HCT116 (cell line): ENCODE measurements at regions not wholly inside any gene's neighbourhood (a gene's known extent, or its start where the extent isn't known, plus 50 kb on each side); places are given as distances from the start of the nearest gene placed in this dataset.

Experiments
- ATAC-seq: fragments of 200-7000 bp; cut with Tn5 transposase; 2 replicates; pipeline ENCODE4 v1.9.1; 2020; ENCODE audit warnings: mild to moderate bottlenecking, moderate library complexity
- BruUV-seq: library from RNA; stranded (reverse); fragments of 400-500 nt; replicated peaks from 2 replicates; lab custom pipeline; 2021; lab: Mats Ljungman, UMichigan
- CTCF ChIA-PET: fragments of 300-600 bp; sonication (Branson Sonifier 250); formaldehyde crosslinking; loops from one replicate; lab custom pipeline; 2021; ENCODE audit warnings: antibody characterized with exemption; lab: Charles Lee
- POLR2A ChIA-PET: fragments of 300-600, 350-600 bp; sonication (Branson Sonifier 250); formaldehyde crosslinking; loops from one replicate; lab custom pipeline; 2021; ENCODE audit warnings: antibody characterized with exemption; lab: Charles Lee
- RAD21 ChIA-PET, 2 experiments: fragments of 300-600 bp; sonication (Branson Sonifier 250); formaldehyde crosslinking; loops; one replicate each; lab custom pipeline; 2023; ENCODE audit warnings: low total read pairs in 2 of 2; ENCODE audit not compliant: uncharacterized antibody in 2 of 2, unreplicated experiment in 2 of 2, low non-redundant PET in 1 of 2; lab: Charles Lee
- DNase-seq: peaks from one replicate; pipeline ENCODE4 v3.0.0-alpha.2; 2010; ENCODE audit warnings: low read depth, low spot score
- H2AFZ ChIP-seq: fragments of 200-600 bp; shearing (Covaris generic), sonication (generic); 2 replicates; pipeline ENCODE4 v1.6.1; 2017; ENCODE audit warnings: low read depth, mixed run types, mixed read lengths, antibody characterized with exemption, low read length; ENCODE audit not compliant: poor library complexity, severe bottlenecking
- H3K27ac ChIP-seq: 2 replicates; pipeline ENCODE4 v1.5.1; 2012; ENCODE audit warnings: low read depth, low read length
- H3K27me3 ChIP-seq: fragments of 200-600 bp; sonication (generic); 2 replicates; pipeline ENCODE4 v1.6.1; 2016; ENCODE audit warnings: mixed run types, low read length, mixed read lengths; ENCODE audit not compliant: insufficient read depth
- H3K36me3 ChIP-seq, 2 experiments: fragments of 200-500 bp in 1 of 2; fragments of 200-600 bp in 1 of 2; sonication (Bioruptor generic) in 1 of 2; sonication (generic) in 1 of 2; 2 replicates each; pipeline versions ENCODE4 v1.5.1 to v1.6.1; 2014 to 2016; ENCODE audit warnings: low read length in 2 of 2, inconsistent platforms in 1 of 2, mixed read lengths in 1 of 2, mixed run types in 1 of 2; ENCODE audit not compliant: insufficient read depth in 2 of 2, control insufficient read depth in 1 of 2
- H3K4me1 ChIP-seq, 2 experiments: fragments of 200-600 bp in 1 of 2; sonication (generic) in 1 of 2; 2 replicates each; pipeline versions ENCODE4 v1.5.1 to v1.6.1; 2012 to 2017; ENCODE audit warnings: low read length in 2 of 2, inconsistent platforms in 1 of 2, mild to moderate bottlenecking in 1 of 2, mixed read lengths in 1 of 2, mixed run types in 1 of 2, moderate library complexity in 1 of 2; ENCODE audit not compliant: insufficient read depth in 2 of 2, control insufficient read depth in 1 of 2
- H3K4me2 ChIP-seq: fragments of 200-600 bp; sonication (generic); 2 replicates; pipeline ENCODE4 v1.6.1; 2017; ENCODE audit warnings: mixed run types, low read length, mixed read lengths
- H3K4me3 ChIP-seq, 2 experiments: fragments of 200-600 bp in 1 of 2; sonication (generic) in 1 of 2; replicated peaks in 1 of 2; 2 replicates each; pipeline ENCODE4 v1.5.1; 2011 to 2016; ENCODE audit warnings: low read length in 2 of 2, control low read depth in 1 of 2, low read depth in 1 of 2, mild to moderate bottlenecking in 1 of 2, mixed read lengths in 1 of 2, mixed run types in 1 of 2
- H3K79me2 ChIP-seq: fragments of 200-600 bp; sonication (generic); 2 replicates; pipeline ENCODE4 v1.6.1; 2017; ENCODE audit warnings: mild to moderate bottlenecking, mixed run types, low read length, moderate library complexity, mixed read lengths; ENCODE audit not compliant: insufficient read depth
- H3K9ac ChIP-seq: fragments of 200-600 bp; sonication (generic); 2 replicates; pipeline ENCODE4 v1.6.1; 2016; ENCODE audit warnings: low read length, mixed read lengths
- H3K9me2 ChIP-seq: fragments of 200-600 bp; sonication (generic), shearing (Covaris generic); 2 replicates; pipeline ENCODE4 v1.6.1; 2017; ENCODE audit warnings: mixed run types, mild to moderate bottlenecking, moderate library complexity; ENCODE audit not compliant: insufficient read depth
- H3K9me3 ChIP-seq, 2 experiments: fragments of 200-500 bp in 1 of 2; fragments of 200-600 bp in 1 of 2; sonication (Bioruptor generic) in 1 of 2; sonication (generic) in 1 of 2; 2 replicates each; pipeline ENCODE4 v1.6.1; 2014 to 2017; ENCODE audit warnings: low read length in 2 of 2, mixed read lengths in 2 of 2, inconsistent platforms in 1 of 2, low read depth in 1 of 2, mild to moderate bottlenecking in 1 of 2, mixed run types in 1 of 2, moderate library complexity in 1 of 2; ENCODE audit not compliant: control insufficient read depth in 1 of 2, insufficient read depth in 1 of 2
- H4K20me1 ChIP-seq: fragments of 200-600 bp; sonication (generic), shearing (Covaris generic); 2 replicates; pipeline ENCODE4 v1.6.1; 2017; ENCODE audit warnings: mixed run types, mild to moderate bottlenecking, moderate library complexity; ENCODE audit not compliant: insufficient read depth
- EGR1 ChIP-seq: IDR thresholded peaks from 2 replicates; pipeline ENCODE4 v1.6.1; 2012; ENCODE audit warnings: low read depth
- FOSL1 ChIP-seq: IDR thresholded peaks from 2 replicates; pipeline ENCODE4 v1.6.1; 2012; ENCODE audit warnings: low read depth
- JUND ChIP-seq: IDR thresholded peaks from 2 replicates; pipeline ENCODE4 v1.6.1; 2012
- POLR2A ChIP-seq: IDR thresholded peaks from 2 replicates; pipeline ENCODE4 v1.7.0; 2011; ENCODE audit warnings: borderline replicate concordance; ENCODE audit not compliant: insufficient read depth, insufficient read length; ENCODE audit errors: extremely low read depth
- RAD21 ChIP-seq: IDR thresholded peaks from 2 replicates; pipeline ENCODE4 v1.6.1; 2012; ENCODE audit warnings: low read depth, mild to moderate bottlenecking
- SIN3A ChIP-seq: IDR thresholded peaks from 2 replicates; pipeline ENCODE4 v1.6.1; 2012; ENCODE audit warnings: low read depth
- SP1 ChIP-seq: IDR thresholded peaks from 2 replicates; pipeline ENCODE4 v1.6.1; 2012; ENCODE audit warnings: low read depth
- TCF7L2 ChIP-seq: IDR thresholded peaks from 2 replicates; pipeline ENCODE4 v1.7.0; 2011; ENCODE audit warnings: borderline replicate concordance, inconsistent platforms; ENCODE audit not compliant: insufficient read depth, insufficient read length; ENCODE audit errors: extremely low read depth
- YY1 ChIP-seq: IDR thresholded peaks from 2 replicates; pipeline ENCODE4 v1.6.1; 2011; ENCODE audit warnings: low read length, low read depth, moderate library complexity, mild to moderate bottlenecking; ENCODE audit not compliant: insufficient replicate concordance; ENCODE audit errors: extremely low read depth
- ZFX ChIP-seq: fragments of 450-650 bp; IDR thresholded peaks from 2 replicates; pipeline ENCODE4 v1.6.1; 2017
- ZNF274 ChIP-seq: fragments of 200-500 bp; sonication (Bioruptor generic); IDR thresholded peaks from 2 replicates; pipeline ENCODE4 v1.6.1; 2014; ENCODE audit warnings: mild to moderate bottlenecking, low read depth, low read length, inconsistent platforms
- intact Hi-C: fragments of 100-400 bp; cut with micrococcal nuclease; formaldehyde crosslinking; loops from 2 replicates; pipeline ENCODE4 v1.10.0; 2022
- TF ChIP-seq, protein P1 (sequence below): IDR thresholded peaks from 2 replicates; pipeline ENCODE4 v1.6.1; 2011; ENCODE audit warnings: mild to moderate bottlenecking, low read length, moderate library complexity; ENCODE audit not compliant: insufficient replicate concordance; ENCODE audit errors: extremely low read depth
- TF ChIP-seq, protein P2 (sequence below): IDR thresholded peaks from 2 replicates; pipeline ENCODE4 v1.6.1; 2012
- TF ChIP-seq, protein P3 (sequence below), 3 experiments: fragments of 200-600 bp in 1 of 3; sonication (generic) in 1 of 3; IDR thresholded peaks in 2 of 3; conservative IDR thresholded peaks in 1 of 3; 2 replicates each; pipeline ENCODE4 v1.5.1; 2012 to 2017; ENCODE audit warnings: low read depth in 2 of 3, low read length in 2 of 3, antibody characterized with exemption in 1 of 3, borderline replicate concordance in 1 of 3, control low read depth in 1 of 3, mild to moderate bottlenecking in 1 of 3, mixed read lengths in 1 of 3, mixed run types in 1 of 3, moderate library complexity in 1 of 3; ENCODE audit not compliant: insufficient read depth in 1 of 3
- TF ChIP-seq, protein P4 (sequence below): IDR thresholded peaks from 2 replicates; pipeline ENCODE4 v1.6.1; 2012; ENCODE audit warnings: low read depth

DNA sequence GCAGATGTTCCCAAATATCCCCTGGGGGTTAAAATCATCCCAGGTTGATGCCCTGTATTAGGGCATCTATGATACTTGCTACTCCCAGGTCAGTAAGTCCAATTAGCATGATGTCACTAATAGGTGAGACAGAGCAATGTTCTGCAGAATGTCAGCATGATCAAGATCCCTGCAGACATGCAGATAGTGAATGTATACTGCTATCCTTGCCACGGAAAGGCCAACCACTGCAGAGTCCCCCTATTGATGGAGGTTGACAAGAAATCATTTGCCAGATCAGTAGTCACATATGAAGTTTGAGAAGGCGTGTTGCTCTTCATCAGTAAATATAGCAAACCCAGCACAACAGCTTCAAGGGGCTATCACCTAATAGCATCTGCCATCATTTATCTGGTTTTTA lies 97.4 kb downstream of the SETD4 start (continued):
- TF ChIP-seq, protein P1, sequence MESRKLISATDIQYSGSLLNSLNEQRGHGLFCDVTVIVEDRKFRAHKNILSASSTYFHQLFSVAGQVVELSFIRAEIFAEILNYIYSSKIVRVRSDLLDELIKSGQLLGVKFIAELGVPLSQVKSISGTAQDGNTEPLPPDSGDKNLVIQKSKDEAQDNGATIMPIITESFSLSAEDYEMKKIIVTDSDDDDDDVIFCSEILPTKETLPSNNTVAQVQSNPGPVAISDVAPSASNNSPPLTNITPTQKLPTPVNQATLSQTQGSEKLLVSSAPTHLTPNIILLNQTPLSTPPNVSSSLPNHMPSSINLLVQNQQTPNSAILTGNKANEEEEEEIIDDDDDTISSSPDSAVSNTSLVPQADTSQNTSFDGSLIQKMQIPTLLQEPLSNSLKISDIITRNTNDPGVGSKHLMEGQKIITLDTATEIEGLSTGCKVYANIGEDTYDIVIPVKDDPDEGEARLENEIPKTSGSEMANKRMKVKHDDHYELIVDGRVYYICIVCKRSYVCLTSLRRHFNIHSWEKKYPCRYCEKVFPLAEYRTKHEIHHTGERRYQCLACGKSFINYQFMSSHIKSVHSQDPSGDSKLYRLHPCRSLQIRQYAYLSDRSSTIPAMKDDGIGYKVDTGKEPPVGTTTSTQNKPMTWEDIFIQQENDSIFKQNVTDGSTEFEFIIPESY, result no peak
- no peak for TF ChIP-seq ZFX
- no peak for TF ChIP-seq JUND
- no peak for TF ChIP-seq TCF7L2
- TF ChIP-seq YY1, result no peak
- TF ChIP-seq, protein P2, sequence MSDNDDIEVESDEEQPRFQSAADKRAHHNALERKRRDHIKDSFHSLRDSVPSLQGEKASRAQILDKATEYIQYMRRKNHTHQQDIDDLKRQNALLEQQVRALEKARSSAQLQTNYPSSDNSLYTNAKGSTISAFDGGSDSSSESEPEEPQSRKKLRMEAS, result no peak
- TF ChIP-seq RAD21, result no peak
- TF ChIP-seq EGR1, result no peak
- no peak for TF ChIP-seq SIN3A

DNA sequence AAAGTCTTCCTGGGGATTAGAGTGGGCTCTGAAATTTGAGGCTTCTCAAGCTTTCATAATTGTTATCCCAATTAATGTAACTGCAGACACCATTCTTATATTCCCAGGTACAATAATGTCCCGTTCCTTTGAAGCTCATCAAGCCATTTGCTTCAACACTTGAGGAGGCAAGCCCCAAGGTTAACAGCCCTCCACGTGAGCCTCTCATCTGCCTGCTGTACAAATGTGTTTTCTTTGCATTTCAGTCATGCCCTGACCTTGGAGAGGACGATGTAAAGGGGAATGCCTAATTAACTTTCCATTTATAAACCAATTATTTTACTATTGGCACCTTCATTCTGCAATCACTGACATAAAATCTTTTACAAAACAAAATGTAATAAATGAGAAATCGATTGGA lies 106.3 kb downstream of the SETD4 start:
- POLR2A ChIA-PET, result no interaction called here
- TF ChIP-seq POLR2A (no peak), TCF7L2 (no peak), ZNF274 (no peak), RAD21 (no peak), FOSL1 (no peak), SP1 (no peak)
- TF ChIP-seq, protein P2, result no peak
- TF ChIP-seq, protein P1, result no peak
- TF ChIP-seq, protein P3, sequence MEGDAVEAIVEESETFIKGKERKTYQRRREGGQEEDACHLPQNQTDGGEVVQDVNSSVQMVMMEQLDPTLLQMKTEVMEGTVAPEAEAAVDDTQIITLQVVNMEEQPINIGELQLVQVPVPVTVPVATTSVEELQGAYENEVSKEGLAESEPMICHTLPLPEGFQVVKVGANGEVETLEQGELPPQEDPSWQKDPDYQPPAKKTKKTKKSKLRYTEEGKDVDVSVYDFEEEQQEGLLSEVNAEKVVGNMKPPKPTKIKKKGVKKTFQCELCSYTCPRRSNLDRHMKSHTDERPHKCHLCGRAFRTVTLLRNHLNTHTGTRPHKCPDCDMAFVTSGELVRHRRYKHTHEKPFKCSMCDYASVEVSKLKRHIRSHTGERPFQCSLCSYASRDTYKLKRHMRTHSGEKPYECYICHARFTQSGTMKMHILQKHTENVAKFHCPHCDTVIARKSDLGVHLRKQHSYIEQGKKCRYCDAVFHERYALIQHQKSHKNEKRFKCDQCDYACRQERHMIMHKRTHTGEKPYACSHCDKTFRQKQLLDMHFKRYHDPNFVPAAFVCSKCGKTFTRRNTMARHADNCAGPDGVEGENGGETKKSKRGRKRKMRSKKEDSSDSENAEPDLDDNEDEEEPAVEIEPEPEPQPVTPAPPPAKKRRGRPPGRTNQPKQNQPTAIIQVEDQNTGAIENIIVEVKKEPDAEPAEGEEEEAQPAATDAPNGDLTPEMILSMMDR (IDR thresholded peaks at IDR 0.05 in 2 of 3, conservative IDR thresholded peaks at IDR 0.05 in 1 of 3; ENCODE audit: borderline replicate concordance in 1 of 3, insufficient read depth in 1 of 3, low read depth in 2 of 3, low read length in 2 of 3), result no peak
- TF ChIP-seq, protein P4, sequence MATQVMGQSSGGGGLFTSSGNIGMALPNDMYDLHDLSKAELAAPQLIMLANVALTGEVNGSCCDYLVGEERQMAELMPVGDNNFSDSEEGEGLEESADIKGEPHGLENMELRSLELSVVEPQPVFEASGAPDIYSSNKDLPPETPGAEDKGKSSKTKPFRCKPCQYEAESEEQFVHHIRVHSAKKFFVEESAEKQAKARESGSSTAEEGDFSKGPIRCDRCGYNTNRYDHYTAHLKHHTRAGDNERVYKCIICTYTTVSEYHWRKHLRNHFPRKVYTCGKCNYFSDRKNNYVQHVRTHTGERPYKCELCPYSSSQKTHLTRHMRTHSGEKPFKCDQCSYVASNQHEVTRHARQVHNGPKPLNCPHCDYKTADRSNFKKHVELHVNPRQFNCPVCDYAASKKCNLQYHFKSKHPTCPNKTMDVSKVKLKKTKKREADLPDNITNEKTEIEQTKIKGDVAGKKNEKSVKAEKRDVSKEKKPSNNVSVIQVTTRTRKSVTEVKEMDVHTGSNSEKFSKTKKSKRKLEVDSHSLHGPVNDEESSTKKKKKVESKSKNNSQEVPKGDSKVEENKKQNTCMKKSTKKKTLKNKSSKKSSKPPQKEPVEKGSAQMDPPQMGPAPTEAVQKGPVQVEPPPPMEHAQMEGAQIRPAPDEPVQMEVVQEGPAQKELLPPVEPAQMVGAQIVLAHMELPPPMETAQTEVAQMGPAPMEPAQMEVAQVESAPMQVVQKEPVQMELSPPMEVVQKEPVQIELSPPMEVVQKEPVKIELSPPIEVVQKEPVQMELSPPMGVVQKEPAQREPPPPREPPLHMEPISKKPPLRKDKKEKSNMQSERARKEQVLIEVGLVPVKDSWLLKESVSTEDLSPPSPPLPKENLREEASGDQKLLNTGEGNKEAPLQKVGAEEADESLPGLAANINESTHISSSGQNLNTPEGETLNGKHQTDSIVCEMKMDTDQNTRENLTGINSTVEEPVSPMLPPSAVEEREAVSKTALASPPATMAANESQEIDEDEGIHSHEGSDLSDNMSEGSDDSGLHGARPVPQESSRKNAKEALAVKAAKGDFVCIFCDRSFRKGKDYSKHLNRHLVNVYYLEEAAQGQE, result no peak

More for the DNA sequence above, 106.3 kb downstream of the SETD4 start:
- Histone ChIP-seq H3K79me2 (no peaks in the 10 kb centered on the region), H3K27me3 (no peaks in the 10 kb centered on the region), H3K4me1 (no peaks in the 10 kb centered on the region), H3K4me2 (no peak overlapping the region), H3K27ac (no peak overlapping the region), H3K4me3 (no peak overlapping the region), H3K36me3 (no peaks in the 10 kb centered on the region), H3K9me2 (no peaks in the 10 kb centered on the region), H3K9me3 (no peaks in the 10 kb centered on the region), H3K9ac (no peak overlapping the region), H2AFZ (no peak overlapping the region), H4K20me1 (no peaks in the 10 kb centered on the region)
- ATAC-seq (no peak), DNase-seq (no peak)
- ChIA-PET RAD21 (no interaction called here), CTCF (no interaction called here)
- intact Hi-C loops, result no loop called here
- no TSS peak for BruUV-seq
